HG02885 (cell line): ENCODE measurements at regions not wholly inside any gene's neighbourhood (a gene's known extent, or its start where the extent isn't known, plus 50 kb on each side); places are given as distances from the start of the nearest gene placed in this dataset.

Experiments used
- ATAC-seq: cut with Tn5 transposase; IDR thresholded peaks from one replicate; pipeline ENCODE4 v1.9.1; 2021; ENCODE audit warnings: mild to moderate bottlenecking; ENCODE audit not compliant: unreplicated experiment, poor library complexity

GRCh38 chr1:221633841-221634409 lies 108.0 kb downstream of the DUSP10 start:
- ATAC-seq = no peak

- ATAC-seq = no peak
These were observed 107.3 kb downstream of the DUSP10 start for GRCh38 chr1:221634606-221635005.

GRCh38 chr1:221635305-221635704 lies 106.6 kb downstream of the DUSP10 start:
- no peak for ATAC-seq

- ATAC-seq = no peak
These were observed 105.8 kb downstream of the DUSP10 start for GRCh38 chr1:221636096-221636495.

GRCh38 chr1:221636967-221637366 lies 104.9 kb downstream of the DUSP10 start:
- ATAC-seq = no peak

GRCh38 chr1:221637641-221638041 lies 104.2 kb downstream of the DUSP10 start:
- ATAC-seq = no peak

GRCh38 chr1:221638595-221638994 lies 103.3 kb downstream of the DUSP10 start:
- ATAC-seq = no peak

- no peak for ATAC-seq
These were observed 100.1 kb downstream of the DUSP10 start for GRCh38 chr1:221641811-221642210.

- peak; percentile 81 for ATAC-seq
These were observed 98.3 kb downstream of the DUSP10 start for GRCh38 chr1:221643404-221644144.

- ATAC-seq = peak; percentile 34
These were observed 97.8 kb downstream of the DUSP10 start for GRCh38 chr1:221644145-221644448.

GRCh38 chr1:221644663-221645258 lies 97.1 kb downstream of the DUSP10 start:
- ATAC-seq = peak; percentile 36

GRCh38 chr1:221648201-221648600 lies 93.7 kb downstream of the DUSP10 start:
- no peak for ATAC-seq
